Coronary artery (tissue), 2 donors: ENCODE measurements at regions not wholly inside any gene's neighbourhood (a gene's known extent, or its start where the extent isn't known, plus 50 kb on each side); places are given as distances from the start of the nearest gene placed in this dataset.

Experiments used
- DNase-seq: peaks from one replicate; pipeline ENCODE4 v3.0.0-alpha.2; 2017; ENCODE audit warnings: low spot score
- H3K27ac ChIP-seq, 2 donors: fragments of 200-600 bp; sonication (generic); one replicate each; pipeline ENCODE4 v1.5.1; 2016 to 2019
- H3K4me3 ChIP-seq: fragments of 200-600 bp; sonication (generic); 2 replicates; pipeline ENCODE4 v1.5.1; 2016; ENCODE audit warnings: mild to moderate bottlenecking, moderate library complexity
- TF ChIP-seq, protein P1 (sequence below): fragments of 200-600 bp; sonication (generic); IDR thresholded peaks from one replicate; pipeline ENCODE4 v1.5.1; 2019; ENCODE audit warnings: antibody characterized with exemption

DNA sequence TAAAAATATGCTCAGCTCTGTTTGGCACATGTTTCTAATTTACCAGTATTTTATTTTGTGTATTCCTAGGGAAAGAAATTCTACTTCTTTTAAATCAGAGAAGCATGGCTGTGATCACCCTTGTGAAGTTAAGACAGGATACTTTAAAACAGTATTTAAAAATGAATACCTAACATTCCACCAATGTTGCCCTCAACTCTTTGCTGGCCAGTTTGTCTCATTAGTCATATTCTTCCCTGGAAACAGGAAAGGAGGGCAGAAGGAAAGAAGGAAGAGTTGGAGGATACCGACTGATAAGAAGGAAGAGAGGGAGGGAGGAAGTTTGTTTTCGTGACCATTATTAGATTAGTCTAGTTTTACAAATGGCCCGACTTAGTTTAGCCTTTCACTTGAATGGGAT lies 137.4 kb downstream of the PLK2 start:
- no peak for DNase-seq
- TF ChIP-seq, protein P1, sequence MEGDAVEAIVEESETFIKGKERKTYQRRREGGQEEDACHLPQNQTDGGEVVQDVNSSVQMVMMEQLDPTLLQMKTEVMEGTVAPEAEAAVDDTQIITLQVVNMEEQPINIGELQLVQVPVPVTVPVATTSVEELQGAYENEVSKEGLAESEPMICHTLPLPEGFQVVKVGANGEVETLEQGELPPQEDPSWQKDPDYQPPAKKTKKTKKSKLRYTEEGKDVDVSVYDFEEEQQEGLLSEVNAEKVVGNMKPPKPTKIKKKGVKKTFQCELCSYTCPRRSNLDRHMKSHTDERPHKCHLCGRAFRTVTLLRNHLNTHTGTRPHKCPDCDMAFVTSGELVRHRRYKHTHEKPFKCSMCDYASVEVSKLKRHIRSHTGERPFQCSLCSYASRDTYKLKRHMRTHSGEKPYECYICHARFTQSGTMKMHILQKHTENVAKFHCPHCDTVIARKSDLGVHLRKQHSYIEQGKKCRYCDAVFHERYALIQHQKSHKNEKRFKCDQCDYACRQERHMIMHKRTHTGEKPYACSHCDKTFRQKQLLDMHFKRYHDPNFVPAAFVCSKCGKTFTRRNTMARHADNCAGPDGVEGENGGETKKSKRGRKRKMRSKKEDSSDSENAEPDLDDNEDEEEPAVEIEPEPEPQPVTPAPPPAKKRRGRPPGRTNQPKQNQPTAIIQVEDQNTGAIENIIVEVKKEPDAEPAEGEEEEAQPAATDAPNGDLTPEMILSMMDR, result no peak
- Histone ChIP-seq H3K4me3 (no peak overlapping the region), H3K27ac (no peak overlapping the region)

GRCh38 chr5:58318468-58318867 lies 141.4 kb downstream of the PLK2 start:
- DNase-seq, result no peak

GRCh38 chr5:58317808-58318207 lies 142.1 kb downstream of the PLK2 start:
- H3K4me3 ChIP-seq, result no peak overlapping the region
- H3K27ac ChIP-seq, result no peak overlapping the region
- no peak for DNase-seq
- TF ChIP-seq, protein P1, result no peak

More at GRCh38 chr5:58318468-58318867, 141.4 kb downstream of the PLK2 start:
- H3K27ac ChIP-seq, result no peak overlapping the region
- H3K4me3 ChIP-seq, result no peak overlapping the region
- TF ChIP-seq, protein P1, result no peak

GRCh38 chr5:58317009-58317408 lies 142.9 kb downstream of the PLK2 start:
- no peak for DNase-seq

DNA sequence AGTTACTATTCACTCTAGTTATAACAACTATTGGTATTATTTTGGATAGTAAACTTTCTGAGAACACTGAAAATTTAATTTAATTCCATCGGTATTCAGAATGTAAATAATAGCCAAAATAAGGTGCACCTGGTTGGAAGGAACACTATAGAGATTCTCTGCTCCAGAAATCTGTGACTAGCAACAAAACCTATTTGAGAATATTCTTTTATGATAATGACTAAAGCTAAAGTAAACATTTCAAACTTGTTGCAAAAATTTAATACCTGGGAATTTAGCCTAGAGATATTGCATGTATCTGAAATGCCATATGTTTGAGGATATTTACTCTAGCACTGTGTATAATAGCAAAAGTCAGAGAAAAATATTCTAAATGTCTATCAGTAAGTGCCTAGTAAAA lies 144.1 kb downstream of the PLK2 start:
- no peak overlapping the region for H3K27ac ChIP-seq
- H3K4me3 ChIP-seq, result no peak overlapping the region
- no peak for DNase-seq
- TF ChIP-seq, protein P1, result no peak

More at GRCh38 chr5:58317009-58317408, 142.9 kb downstream of the PLK2 start:
- no peak overlapping the region for H3K4me3 ChIP-seq
- TF ChIP-seq, protein P1, result no peak
- H3K27ac ChIP-seq, result no peak overlapping the region

GRCh38 chr5:58314356-58315210 lies 145.3 kb downstream of the PLK2 start:
- DNase-seq, result no peak
- H3K27ac ChIP-seq, result no peak overlapping the region
- TF ChIP-seq, protein P1, result no peak
- no peak overlapping the region for H3K4me3 ChIP-seq

DNA sequence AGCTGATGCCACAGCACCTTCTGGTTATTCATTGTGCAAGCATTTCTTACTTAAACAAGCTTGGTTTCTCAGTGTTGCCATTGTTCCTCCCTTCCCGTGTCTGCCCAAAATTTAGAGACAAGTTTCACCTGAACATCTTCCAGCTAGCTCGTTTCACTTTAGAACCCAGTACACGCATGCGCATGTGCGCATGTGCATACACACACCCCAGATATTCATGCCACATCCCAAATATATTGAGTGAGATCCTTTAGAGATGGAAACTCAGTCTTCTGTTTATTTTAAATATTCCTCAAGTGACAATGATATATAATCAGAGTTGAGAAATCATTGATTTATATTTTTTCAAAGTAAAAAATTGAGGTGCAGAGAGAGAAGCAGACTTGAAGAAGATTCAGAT lies 147.6 kb downstream of the PLK2 start:
- TF ChIP-seq, protein P1, result no peak
- Histone ChIP-seq H3K27ac (no peak overlapping the region), H3K4me3 (no peak overlapping the region)
- DNase-seq, result no peak
